GM19463 (cell line): ENCODE measurements at regions not wholly inside any gene's neighbourhood (a gene's known extent, or its start where the extent isn't known, plus 50 kb on each side); places are given as distances from the start of the nearest gene placed in this dataset.
"Not testable (repeated sequence)": the region's sequence is repeated elsewhere in the genome, so short reads cannot be mapped to it uniquely, and the experiment has no call there.

Experiments used
- ATAC-seq: cut with Tn5 transposase; IDR thresholded peaks from one replicate; pipeline ENCODE4 v1.9.1; 2021; ENCODE audit warnings: mild to moderate bottlenecking, moderate library complexity; ENCODE audit not compliant: unreplicated experiment

GRCh38 chr6:14765106-14765505, 480.8 kb upstream of the JARID2 start:
- no peak for ATAC-seq

- ATAC-seq: no peak
These were observed 480.0 kb upstream of the JARID2 start for GRCh38 chr6:14765721-14766390.

- ATAC-seq: no peak
These were observed 479.4 kb upstream of the JARID2 start for GRCh38 chr6:14766391-14766994.

- no peak for ATAC-seq
These were observed 478.6 kb upstream of the JARID2 start for GRCh38 chr6:14767226-14767625.

GRCh38 chr6:14770040-14770439, 475.8 kb upstream of the JARID2 start:
- no peak for ATAC-seq

- no peak for ATAC-seq
These were observed 475.3 kb upstream of the JARID2 start for GRCh38 chr6:14770572-14770971.

- ATAC-seq: no peak
These were observed 474.9 kb upstream of the JARID2 start for GRCh38 chr6:14771016-14771415.

GRCh38 chr6:14772188-14772587, 473.7 kb upstream of the JARID2 start:
- ATAC-seq: no peak

GRCh38 chr6:14775528-14775927, 470.3 kb upstream of the JARID2 start:
- no peak for ATAC-seq

- ATAC-seq: no peak
These were observed 469.6 kb upstream of the JARID2 start for GRCh38 chr6:14776307-14776706.

GRCh38 chr6:14781772-14782525, 463.9 kb upstream of the JARID2 start:
- no peak for ATAC-seq

- not testable (repeated sequence) for ATAC-seq
These were observed 462.9 kb upstream of the JARID2 start for GRCh38 chr6:14782921-14783464.

GRCh38 chr6:14783594-14783993, 462.3 kb upstream of the JARID2 start:
- no peak for ATAC-seq

GRCh38 chr6:14784596-14785492, 461.0 kb upstream of the JARID2 start:
- ATAC-seq: no peak

- ATAC-seq: no peak
These were observed 460.4 kb upstream of the JARID2 start for GRCh38 chr6:14785493-14785790.

GRCh38 chr6:14786008-14786407, 459.9 kb upstream of the JARID2 start:
- no peak for ATAC-seq

GRCh38 chr6:14786455-14786854, 459.4 kb upstream of the JARID2 start:
- ATAC-seq: no peak

- ATAC-seq: no peak
These were observed 458.6 kb upstream of the JARID2 start for GRCh38 chr6:14787250-14787649.

- no peak for ATAC-seq
These were observed 458.2 kb upstream of the JARID2 start for GRCh38 chr6:14787677-14788076.

- no peak for ATAC-seq
These were observed 455.9 kb upstream of the JARID2 start for GRCh38 chr6:14789996-14790395.

GRCh38 chr6:14790976-14791375, 454.9 kb upstream of the JARID2 start:
- no peak for ATAC-seq
